ENCODE measurements at regions not wholly inside any gene's neighbourhood (a gene's known extent, or its start where the extent isn't known, plus 50 kb on each side); places are given as distances from the start of the nearest gene placed in this dataset.

DNA sequence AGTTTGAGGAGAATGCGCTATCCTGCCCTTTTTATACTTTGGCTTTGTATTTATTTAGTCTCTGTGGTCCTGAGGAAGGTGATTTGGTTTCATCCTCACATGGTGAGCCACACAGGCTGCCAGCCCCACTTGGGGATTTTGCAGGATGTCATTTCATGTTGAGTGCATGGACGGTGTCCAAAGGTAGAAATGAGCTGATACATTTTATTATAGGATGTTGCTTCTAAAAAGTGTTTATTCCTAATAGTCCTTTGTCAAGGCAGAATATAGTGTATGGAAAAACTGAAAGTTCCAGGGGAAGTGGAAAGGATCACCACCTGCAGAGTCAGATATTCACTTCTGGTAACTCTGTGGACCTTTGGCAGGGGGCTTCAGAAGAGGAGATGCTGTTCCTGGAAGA is 434.6 kb downstream of the CD109 start:
- TF ChIP-seq CTCF (IDR thresholded peaks at IDR 0.05; ENCODE audit: unreplicated experiment) = no peak
- Mint-ChIP-seq H3K27me3 (no peaks in the 10 kb centered on the region), H3K9me3 (ENCODE audit: low read depth) (peaks cover 9% of the 10 kb centered on the region), H3K27ac (no peak overlapping the region), H3K4me3 (ENCODE audit: low read depth) (no peak overlapping the region), H3K4me1 (ENCODE audit: low read depth) (no peaks in the 10 kb centered on the region), H3K36me3 (ENCODE audit: insufficient read depth) (no peaks in the 10 kb centered on the region)
- DNase-seq (ENCODE audit: low spot score, unreplicated experiment) = no peak

GRCh38 chr6:74128536-74128935 is 432.5 kb downstream of the CD109 start:
- H3K4me3 Mint-ChIP-seq (ENCODE audit: low read depth) = no peak overlapping the region
- H3K4me1 Mint-ChIP-seq (ENCODE audit: low read depth) = no peaks in the 10 kb centered on the region
- no peaks in the 10 kb centered on the region for H3K27me3 Mint-ChIP-seq
- H3K27ac Mint-ChIP-seq = no peak overlapping the region
- no peak for TF ChIP-seq CTCF (IDR thresholded peaks at IDR 0.05; ENCODE audit: unreplicated experiment)
- no peaks in the 10 kb centered on the region for H3K36me3 Mint-ChIP-seq (ENCODE audit: insufficient read depth)
- no peak for DNase-seq (ENCODE audit: low spot score, unreplicated experiment)
- H3K9me3 Mint-ChIP-seq (ENCODE audit: low read depth) = no peaks in the 10 kb centered on the region

DNA sequence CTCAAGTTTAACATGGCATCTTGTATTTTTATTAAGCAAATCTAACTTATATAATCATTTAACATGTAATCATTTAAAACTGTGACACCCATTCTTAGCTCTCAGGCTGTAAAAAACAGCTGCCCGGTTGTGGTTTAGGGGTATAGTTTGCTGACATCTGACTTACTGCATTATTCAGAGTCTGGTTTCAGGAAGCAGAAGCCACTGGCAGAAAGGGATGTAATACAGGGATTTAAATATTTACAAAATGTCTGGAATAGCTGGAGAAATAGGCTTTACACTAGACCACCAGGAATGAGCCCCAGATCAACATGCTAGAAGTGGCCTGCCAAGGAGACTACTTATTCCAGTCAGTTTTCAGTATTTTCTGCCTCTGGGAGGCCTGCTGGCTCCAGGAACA is 421.1 kb downstream of the CD109 start:
- Mint-ChIP-seq H3K36me3 (ENCODE audit: insufficient read depth) (no peaks in the 10 kb centered on the region), H3K27ac (no peak overlapping the region), H3K4me3 (ENCODE audit: low read depth) (no peak overlapping the region), H3K9me3 (ENCODE audit: low read depth) (no peaks in the 10 kb centered on the region), H3K27me3 (no peaks in the 10 kb centered on the region), H3K4me1 (ENCODE audit: low read depth) (peaks cover 1% of the 10 kb centered on the region)
- no peak for TF ChIP-seq CTCF (IDR thresholded peaks at IDR 0.05; ENCODE audit: unreplicated experiment)
- DNase-seq (ENCODE audit: low spot score, unreplicated experiment) = no peak

DNA sequence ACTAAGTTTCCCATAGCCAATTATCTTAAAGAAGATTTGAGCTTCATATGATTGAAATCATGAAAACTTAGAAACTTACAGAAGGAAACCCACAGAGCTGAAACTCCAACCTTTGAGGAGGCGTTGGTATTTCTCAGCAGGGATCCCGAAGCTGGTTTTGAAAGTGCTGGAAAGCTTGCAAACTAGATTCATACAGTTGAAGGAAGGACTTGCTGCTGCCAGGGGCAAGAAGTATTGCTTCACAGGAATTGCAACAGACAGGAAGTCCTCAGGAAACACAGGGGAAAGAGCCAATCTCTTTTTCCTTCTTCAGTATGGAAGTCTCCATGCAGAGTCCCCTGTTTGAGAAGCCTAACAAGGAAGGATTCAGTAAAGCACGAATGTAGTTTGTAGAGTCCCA is 419.7 kb downstream of the CD109 start:
- Mint-ChIP-seq H3K27ac (no peak overlapping the region), H3K4me3 (ENCODE audit: low read depth) (no peak overlapping the region)
- TF ChIP-seq CTCF (IDR thresholded peaks at IDR 0.05; ENCODE audit: unreplicated experiment) = no peak

DNA sequence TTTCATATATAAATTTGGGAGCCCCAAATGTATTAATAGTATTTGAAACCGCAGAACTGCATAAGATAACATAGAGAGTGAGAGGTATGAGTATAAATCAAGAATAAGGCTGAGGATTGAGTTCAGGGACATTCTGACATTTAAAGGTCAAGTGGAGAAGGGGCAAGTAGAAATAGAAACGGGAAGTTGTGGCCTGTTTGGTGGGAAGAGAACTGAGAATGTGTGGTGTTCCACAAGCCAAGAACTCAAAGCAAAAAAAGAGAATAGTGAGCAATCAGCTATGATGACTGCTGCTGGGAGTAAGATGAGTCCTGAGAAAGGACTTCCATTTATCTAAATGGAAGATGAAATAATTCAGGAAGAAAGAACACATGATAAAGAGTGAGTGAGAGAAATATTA is 418.4 kb downstream of the CD109 start:
- no peak overlapping the region for H3K27ac Mint-ChIP-seq

More for the DNA sequence above, 419.7 kb downstream of the CD109 start:
- Mint-ChIP-seq H3K4me1 (ENCODE audit: low read depth) (peaks cover 1% of the 10 kb centered on the region), H3K9me3 (ENCODE audit: low read depth) (no peaks in the 10 kb centered on the region), H3K36me3 (ENCODE audit: insufficient read depth) (no peaks in the 10 kb centered on the region), H3K27me3 (no peaks in the 10 kb centered on the region)
- DNase-seq (ENCODE audit: low spot score, unreplicated experiment) = no peak

More for the DNA sequence above, 418.4 kb downstream of the CD109 start:
- DNase-seq (ENCODE audit: low spot score, unreplicated experiment) = no peak
- H3K9me3 Mint-ChIP-seq (ENCODE audit: low read depth) = no peaks in the 10 kb centered on the region
- TF ChIP-seq CTCF (IDR thresholded peaks at IDR 0.05; ENCODE audit: unreplicated experiment) = no peak
- no peaks in the 10 kb centered on the region for H3K36me3 Mint-ChIP-seq (ENCODE audit: insufficient read depth)
- no peaks in the 10 kb centered on the region for H3K27me3 Mint-ChIP-seq
- H3K4me3 Mint-ChIP-seq (ENCODE audit: low read depth) = no peak overlapping the region
- peaks cover 1% of the 10 kb centered on the region for H3K4me1 Mint-ChIP-seq (ENCODE audit: low read depth)
